Heart left ventricle (tissue), 16 donors: ENCODE measurements at regions not wholly inside any gene's neighbourhood (a gene's known extent, or its start where the extent isn't known, plus 50 kb on each side); places are given as distances from the start of the nearest gene placed in this dataset.

Experiments
- ATAC-seq, 4 donors: fragments of 200-7000 bp; cut with Tn5 transposase; one replicate each; pipeline ENCODE4 v1.9.1; 2020 to 2022; ENCODE audit warnings: moderate library complexity in 4 of 4, mild to moderate bottlenecking in 3 of 4, moderate number of reproducible peaks in 1 of 4
- DNase-seq, 5 donors: peaks; one replicate each; pipeline ENCODE4 v3.0.0-alpha.2; 2020
- H3K27ac ChIP-seq, 12 donors: fragments of 200-600 bp; sonication (generic) in 4 of 12; one replicate each; pipeline versions ENCODE4 v1.5.0 to v1.8.0; 2016 to 2022; ENCODE audit warnings: mild to moderate bottlenecking in 2 of 12
- H3K27me3 ChIP-seq, 9 donors: fragments of 200-600 bp; sonication (generic) in 2 of 9; one replicate each; pipeline versions ENCODE4 v1.5.1 to v1.8.0; 2016 to 2022; ENCODE audit warnings: mild to moderate bottlenecking in 3 of 9
- H3K36me3 ChIP-seq, 9 donors: fragments of 200-600 bp; sonication (generic) in 2 of 9; one replicate each; pipeline versions ENCODE4 v1.5.0 to v1.8.0; 2018 to 2022; ENCODE audit warnings: mild to moderate bottlenecking in 2 of 9
- H3K4me1 ChIP-seq, 12 donors: fragments of 200-600 bp; sonication (generic) in 4 of 12; one replicate each; pipeline versions ENCODE4 v1.5.0 to v1.8.0; 2016 to 2022; ENCODE audit warnings: mild to moderate bottlenecking in 3 of 12
- H3K4me3 ChIP-seq, 12 donors: fragments of 200-600 bp; sonication (generic) in 4 of 12; one replicate each; pipeline versions ENCODE4 v1.5.0 to v1.8.0; 2017 to 2022; ENCODE audit warnings: mild to moderate bottlenecking in 9 of 12, moderate library complexity in 4 of 12
- H3K9me3 ChIP-seq, 12 donors: fragments of 200-600 bp; sonication (generic) in 4 of 12; one replicate each; pipeline versions ENCODE4 v1.5.0 to v1.8.0; 2016 to 2022; ENCODE audit warnings: mild to moderate bottlenecking in 1 of 12
- POLR2A ChIP-seq, 2 donors: fragments of 450-650 bp; IDR thresholded peaks; one replicate each; pipeline ENCODE4 v1.6.1; 2017; ENCODE audit warnings: antibody characterized with exemption in 2 of 2, mild to moderate bottlenecking in 2 of 2, moderate library complexity in 2 of 2
- WGBS, 4 donors: extraction: QIAGEN DNeasy Blood & Tissue Kit in 2 of 4; methylation state at CpG; one replicate each; pipeline versions ENCODE4 v1.1.5 to v1.1.7; 2013 to 2018; 5-methylcytosine and 5-hydroxymethylcytosine counted together
- intact Hi-C, 10 donors: fragments of 100-400 bp; cut with DNase I; formaldehyde crosslinking; loops; one replicate each; pipeline versions ENCODE4 v1.11.1 to v1.14.2; 2022
- TF ChIP-seq, protein P1 (sequence below), 12 donors: fragments of 200-600 bp; sonication (generic) in 4 of 12; IDR thresholded peaks; one replicate each; pipeline versions ENCODE4 v1.5.0 to v1.8.0; 2018 to 2022; ENCODE audit warnings: antibody characterized with exemption in 12 of 12, mild to moderate bottlenecking in 5 of 12
- donor health status: ischemic (EF 13 %, LVEDD 7.1; RV severe dilation, severe dysfunction).
- donor health status: healthy with polysubstance abuse.
- donor health status: DM: no; HTN: yes; CAD: no.
- donor health status: DM: no; HTN: no; CAD: no.
- donor health status: ischemic (EF 25% LVEDD 6.9; RV normal size, moderate dysfunction).
- donor health status: ischemic (EF 25% LVEDD 5.7; RV mildly dilated, moderate dysfunction).
- donor health status: healthy.
- donor health status: DM: yes; HTN: yes; CAD: no.
- donor health status: ischemic (EF 35%, LVEDD 5.7; RV mildly dilated, moderate dysfunction).
- donor health status: nonischemic (EF 11% LVEDD 7.7; RV severe dilation, severe dysfunction).
- donor health status: DM: yes; HTN: yes; CAD: no.
- donor health status: PGD.
- donor health status: ischemic (EF 29% LVEDD 5.4; RV normal size, mild dysfunction).
- donor health status: nonischemic (EF 23%, LVEDD 6.1; RV moderate dilation, normal function).

- no peaks in the 10 kb centered on the region for H3K36me3 ChIP-seq
- ATAC-seq (no peak), DNase-seq (no peak)
- H3K27ac ChIP-seq: no peak overlapping the region
- no peaks in the 10 kb centered on the region for H3K4me1 ChIP-seq
- intact Hi-C loops: no loop called here
- peaks cover 0 to 10% (median 0%) of the 10 kb centered on the region in 12 donors for H3K9me3 ChIP-seq
- H3K4me3 ChIP-seq: no peak overlapping the region
- TF ChIP-seq, protein P1, sequence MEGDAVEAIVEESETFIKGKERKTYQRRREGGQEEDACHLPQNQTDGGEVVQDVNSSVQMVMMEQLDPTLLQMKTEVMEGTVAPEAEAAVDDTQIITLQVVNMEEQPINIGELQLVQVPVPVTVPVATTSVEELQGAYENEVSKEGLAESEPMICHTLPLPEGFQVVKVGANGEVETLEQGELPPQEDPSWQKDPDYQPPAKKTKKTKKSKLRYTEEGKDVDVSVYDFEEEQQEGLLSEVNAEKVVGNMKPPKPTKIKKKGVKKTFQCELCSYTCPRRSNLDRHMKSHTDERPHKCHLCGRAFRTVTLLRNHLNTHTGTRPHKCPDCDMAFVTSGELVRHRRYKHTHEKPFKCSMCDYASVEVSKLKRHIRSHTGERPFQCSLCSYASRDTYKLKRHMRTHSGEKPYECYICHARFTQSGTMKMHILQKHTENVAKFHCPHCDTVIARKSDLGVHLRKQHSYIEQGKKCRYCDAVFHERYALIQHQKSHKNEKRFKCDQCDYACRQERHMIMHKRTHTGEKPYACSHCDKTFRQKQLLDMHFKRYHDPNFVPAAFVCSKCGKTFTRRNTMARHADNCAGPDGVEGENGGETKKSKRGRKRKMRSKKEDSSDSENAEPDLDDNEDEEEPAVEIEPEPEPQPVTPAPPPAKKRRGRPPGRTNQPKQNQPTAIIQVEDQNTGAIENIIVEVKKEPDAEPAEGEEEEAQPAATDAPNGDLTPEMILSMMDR (IDR thresholded peaks at IDR 0.05): no peak
- no peak for TF ChIP-seq POLR2A (IDR thresholded peaks at IDR 0.05)
- WGBS, 4 donors: 53 to 76% (median 73%) methylated on average over 2 of the region's 2 CpGs
- no peaks in the 10 kb centered on the region for H3K27me3 ChIP-seq
Observed at GRCh38 chr13:78183732-78184131, 265.1 kb upstream of the EDNRB start.

DNA sequence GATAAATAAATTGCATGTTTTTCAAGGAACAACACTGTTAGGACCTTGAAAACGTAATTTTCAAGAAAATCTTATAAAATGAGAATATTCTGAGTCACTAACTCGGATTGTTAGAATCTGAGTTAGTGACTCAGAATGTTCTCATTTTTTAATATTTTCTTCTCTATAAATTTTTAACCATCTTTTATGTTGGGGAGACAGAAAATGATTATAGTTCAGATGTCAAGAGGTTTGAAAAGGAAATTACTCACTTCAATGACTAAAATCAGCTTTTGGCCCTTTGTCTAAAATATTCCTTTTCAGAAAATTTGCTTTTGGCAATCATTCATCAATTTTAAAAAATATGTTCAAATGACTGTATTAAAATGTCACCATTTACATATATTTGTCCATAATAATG is 264.2 kb upstream of the EDNRB start:
- no peak overlapping the region for H3K4me3 ChIP-seq
- DNase-seq (no peak), ATAC-seq (no peak)
- no peaks in the 10 kb centered on the region for H3K27me3 ChIP-seq
- 44 to 57% (median 49%) methylated on average over 2 of the region's 2 CpGs for WGBS, 4 donors
- intact Hi-C loops: no loop called here
- no peaks in the 10 kb centered on the region for H3K4me1 ChIP-seq
- TF ChIP-seq, protein P1 (IDR thresholded peaks at IDR 0.05): no peak
- no peak for TF ChIP-seq POLR2A (IDR thresholded peaks at IDR 0.05)
- H3K9me3 ChIP-seq: peaks cover 0 to 10% (median 0%) of the 10 kb centered on the region in 12 donors
- no peaks in the 10 kb centered on the region for H3K36me3 ChIP-seq
- H3K27ac ChIP-seq: no peak overlapping the region

DNA sequence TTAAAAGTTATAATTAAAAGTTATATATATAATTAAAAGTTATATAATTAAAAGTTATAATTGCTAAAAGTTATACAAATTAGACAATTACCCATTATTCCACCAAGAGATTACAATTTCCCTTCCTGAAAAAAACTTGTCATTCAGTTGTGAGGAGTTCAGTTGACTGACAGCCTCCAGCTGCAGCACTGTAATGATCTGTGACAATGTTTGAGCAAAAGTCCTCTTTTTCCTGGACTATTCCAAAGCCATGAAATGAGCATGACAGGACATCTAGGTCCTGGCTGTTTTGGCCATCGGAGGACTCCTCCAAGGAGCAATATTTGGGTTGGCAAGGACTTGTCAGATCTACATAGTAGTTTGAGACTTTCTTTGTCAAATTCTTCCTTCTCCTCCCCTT is 258.7 kb upstream of the EDNRB start:
- DNase-seq (no peak), ATAC-seq (no peak)
- no peak overlapping the region for H3K27ac ChIP-seq
- 71 to 85% (median 83%) methylated on average over 1 of the region's 1 CpG for WGBS, 4 donors
- H3K27me3 ChIP-seq: no peaks in the 10 kb centered on the region
- no peaks in the 10 kb centered on the region for H3K36me3 ChIP-seq
- H3K9me3 ChIP-seq: peaks cover 0 to 15% (median 0%) of the 10 kb centered on the region in 12 donors
- intact Hi-C loops: no loop called here
- no peak for TF ChIP-seq POLR2A (IDR thresholded peaks at IDR 0.05)
- TF ChIP-seq, protein P1 (IDR thresholded peaks at IDR 0.05): no peak
- no peaks in the 10 kb centered on the region for H3K4me1 ChIP-seq
- H3K4me3 ChIP-seq: no peak overlapping the region

GRCh38 chr13:78176880-78177279 is 258.2 kb upstream of the EDNRB start:
- H3K27ac ChIP-seq: no peak overlapping the region
- ATAC-seq: no peak
- H3K27me3 ChIP-seq: no peaks in the 10 kb centered on the region
- 67 to 75% (median 72%) methylated on average over 2 of the region's 2 CpGs for WGBS, 4 donors
- H3K4me1 ChIP-seq: no peaks in the 10 kb centered on the region
- no peak overlapping the region for H3K4me3 ChIP-seq
- H3K36me3 ChIP-seq: no peaks in the 10 kb centered on the region
- peaks cover 0 to 15% (median 0%) of the 10 kb centered on the region in 12 donors for H3K9me3 ChIP-seq
- intact Hi-C loops: no loop called here
- TF ChIP-seq POLR2A (IDR thresholded peaks at IDR 0.05): no peak
- TF ChIP-seq, protein P1 (IDR thresholded peaks at IDR 0.05): no peak
- no peak for DNase-seq
